Liver (tissue), 3 donors: ENCODE measurements at regions not wholly inside any gene's neighbourhood (a gene's known extent, or its start where the extent isn't known, plus 50 kb on each side); places are given as distances from the start of the nearest gene placed in this dataset.

Source experiments
- EGR1 ChIP-seq, 2 donors: IDR thresholded peaks; 2 replicates each; pipeline ENCODE4 v1.6.1; 2016 to 2018; ENCODE audit warnings: antibody characterized with exemption in 2 of 2, low read depth in 2 of 2
- JUND ChIP-seq, 2 donors: IDR thresholded peaks; 2 replicates each; pipeline ENCODE4 v1.6.1; 2016; ENCODE audit warnings: antibody characterized with exemption in 2 of 2
- RAD21 ChIP-seq, 2 donors: IDR thresholded peaks; 2 replicates each; pipeline ENCODE4 v1.6.1; 2016; ENCODE audit warnings: antibody characterized with exemption in 2 of 2, mild to moderate bottlenecking in 2 of 2
- REST ChIP-seq: IDR thresholded peaks from 2 replicates; pipeline ENCODE4 v1.6.1; 2016; ENCODE audit warnings: antibody characterized with exemption, mild to moderate bottlenecking
- SP1 ChIP-seq: IDR thresholded peaks from 2 replicates; pipeline ENCODE4 v1.6.1; 2018; ENCODE audit warnings: antibody characterized with exemption, mild to moderate bottlenecking
- TAF1 ChIP-seq: conservative IDR thresholded peaks from 2 replicates; pipeline ENCODE4 v1.6.1; 2016; ENCODE audit warnings: antibody characterized with exemption, mild to moderate bottlenecking
- ZBTB33 ChIP-seq: IDR thresholded peaks from 2 replicates; pipeline ENCODE4 v1.6.1; 2016; ENCODE audit warnings: antibody characterized with exemption
- TF ChIP-seq, protein P1 (sequence below): fragments of 150-350 bp; IDR thresholded peaks from 2 replicates; pipeline ENCODE4 v1.5.1; 2017; ENCODE audit warnings: improper control_type of control experiment, low read depth, low read length; ENCODE audit not compliant: missing input control
- donor health status: healthy.
- donor health status: healthy.

DNA sequence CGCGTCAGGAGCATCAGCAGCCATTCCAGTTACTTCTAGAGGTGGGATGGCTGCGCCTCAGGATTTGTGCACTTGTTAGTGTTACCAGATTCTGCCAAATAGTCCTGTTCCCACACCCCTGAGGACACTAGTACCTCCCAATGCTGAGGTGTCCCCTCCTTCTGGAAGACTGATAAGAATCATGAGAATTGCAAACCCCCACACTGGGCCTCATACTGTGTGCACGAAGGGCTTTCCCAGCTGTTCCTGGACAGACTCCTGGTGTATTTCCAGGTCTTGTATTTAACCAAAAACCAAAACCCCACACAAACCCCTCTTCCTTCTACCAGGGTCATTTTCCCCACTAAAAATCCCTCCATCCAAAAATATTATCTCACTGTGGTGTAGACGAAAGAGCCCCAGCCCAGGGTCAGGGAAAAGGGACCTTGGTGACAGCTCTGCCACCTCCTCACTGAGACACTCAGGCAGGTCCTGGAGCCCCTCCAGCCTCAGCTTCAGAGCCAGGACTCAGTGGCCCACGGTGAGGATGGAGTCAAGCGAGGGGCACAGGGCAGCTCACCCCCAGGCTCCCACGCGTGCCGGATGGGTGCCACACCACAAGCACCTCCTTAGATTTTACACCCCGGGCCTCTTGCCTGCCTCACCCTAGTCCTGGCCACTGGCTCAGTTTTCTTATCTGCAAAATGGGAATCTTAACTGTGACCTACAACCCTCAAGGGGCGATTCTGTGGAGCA is 131.4 kb upstream of the RUNX3 start:
- TF ChIP-seq, protein P1, sequence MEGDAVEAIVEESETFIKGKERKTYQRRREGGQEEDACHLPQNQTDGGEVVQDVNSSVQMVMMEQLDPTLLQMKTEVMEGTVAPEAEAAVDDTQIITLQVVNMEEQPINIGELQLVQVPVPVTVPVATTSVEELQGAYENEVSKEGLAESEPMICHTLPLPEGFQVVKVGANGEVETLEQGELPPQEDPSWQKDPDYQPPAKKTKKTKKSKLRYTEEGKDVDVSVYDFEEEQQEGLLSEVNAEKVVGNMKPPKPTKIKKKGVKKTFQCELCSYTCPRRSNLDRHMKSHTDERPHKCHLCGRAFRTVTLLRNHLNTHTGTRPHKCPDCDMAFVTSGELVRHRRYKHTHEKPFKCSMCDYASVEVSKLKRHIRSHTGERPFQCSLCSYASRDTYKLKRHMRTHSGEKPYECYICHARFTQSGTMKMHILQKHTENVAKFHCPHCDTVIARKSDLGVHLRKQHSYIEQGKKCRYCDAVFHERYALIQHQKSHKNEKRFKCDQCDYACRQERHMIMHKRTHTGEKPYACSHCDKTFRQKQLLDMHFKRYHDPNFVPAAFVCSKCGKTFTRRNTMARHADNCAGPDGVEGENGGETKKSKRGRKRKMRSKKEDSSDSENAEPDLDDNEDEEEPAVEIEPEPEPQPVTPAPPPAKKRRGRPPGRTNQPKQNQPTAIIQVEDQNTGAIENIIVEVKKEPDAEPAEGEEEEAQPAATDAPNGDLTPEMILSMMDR, result no peak
- TF ChIP-seq ZBTB33, result no peak
- TF ChIP-seq TAF1, result no peak
- TF ChIP-seq JUND (IDR thresholded peaks at IDR 0.05), result no peak
- TF ChIP-seq REST, result no peak
- TF ChIP-seq EGR1 (IDR thresholded peaks at IDR 0.05; ENCODE audit: low read depth in 2 of 2), result no peak
- TF ChIP-seq RAD21 (IDR thresholded peaks at IDR 0.05), result no peak
- no peak for TF ChIP-seq SP1
